Gastroesophageal sphincter (tissue), 3 donors: ENCODE measurements at regions not wholly inside any gene's neighbourhood (a gene's known extent, or its start where the extent isn't known, plus 50 kb on each side); places are given as distances from the start of the nearest gene placed in this dataset.

Experiments used
- EP300 ChIP-seq: sonication (generic); formaldehyde crosslinking; IDR thresholded peaks from one replicate; pipeline ENCODE4 v1.6.1; 2017; ENCODE audit warnings: antibody characterized with exemption, mild to moderate bottlenecking
- POLR2A ChIP-seq, 2 donors: fragments of 450-650 bp; IDR thresholded peaks; one replicate each; pipeline ENCODE4 v1.6.1; 2017; ENCODE audit warnings: antibody characterized with exemption in 2 of 2, mild to moderate bottlenecking in 2 of 2, moderate library complexity in 1 of 2
- POLR2AphosphoS5 ChIP-seq: sonication (generic); formaldehyde crosslinking; IDR thresholded peaks from one replicate; pipeline ENCODE4 v1.6.1; 2017; ENCODE audit warnings: antibody characterized with exemption
- TF ChIP-seq, protein P1 (sequence below), 4 experiments: fragments of 200-600 bp in 2 of 4; fragments of 450-650 bp in 2 of 4; sonication (generic) in 1 of 4; IDR thresholded peaks; one replicate each; pipeline ENCODE4 v1.5.1; 2017 to 2019; ENCODE audit warnings: antibody characterized with exemption in 4 of 4, mild to moderate bottlenecking in 2 of 4, moderate library complexity in 2 of 4

DNA sequence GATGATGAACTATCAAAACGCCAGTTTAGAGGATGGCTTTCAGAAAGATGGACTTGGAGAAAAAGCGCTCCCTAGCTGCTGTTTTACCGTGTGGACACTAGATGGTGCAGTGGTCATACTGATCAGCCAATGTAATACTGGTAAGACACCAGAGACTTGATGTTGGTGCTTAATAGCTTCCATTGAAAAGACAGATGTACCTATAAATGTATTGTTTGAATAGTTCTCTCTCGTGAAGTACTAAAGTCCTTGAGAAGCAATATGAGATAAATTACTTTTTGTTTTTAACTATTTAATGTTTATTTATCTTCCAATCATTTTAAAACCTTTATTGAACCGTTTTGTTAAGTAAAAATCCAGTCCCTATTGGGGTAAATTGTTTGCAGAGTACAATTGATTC, 63.9 kb upstream of the FUCA2 start:
- TF ChIP-seq POLR2A (IDR thresholded peaks at IDR 0.05): no peak
- peak; percentile 36 for TF ChIP-seq POLR2AphosphoS5
- TF ChIP-seq, protein P1, sequence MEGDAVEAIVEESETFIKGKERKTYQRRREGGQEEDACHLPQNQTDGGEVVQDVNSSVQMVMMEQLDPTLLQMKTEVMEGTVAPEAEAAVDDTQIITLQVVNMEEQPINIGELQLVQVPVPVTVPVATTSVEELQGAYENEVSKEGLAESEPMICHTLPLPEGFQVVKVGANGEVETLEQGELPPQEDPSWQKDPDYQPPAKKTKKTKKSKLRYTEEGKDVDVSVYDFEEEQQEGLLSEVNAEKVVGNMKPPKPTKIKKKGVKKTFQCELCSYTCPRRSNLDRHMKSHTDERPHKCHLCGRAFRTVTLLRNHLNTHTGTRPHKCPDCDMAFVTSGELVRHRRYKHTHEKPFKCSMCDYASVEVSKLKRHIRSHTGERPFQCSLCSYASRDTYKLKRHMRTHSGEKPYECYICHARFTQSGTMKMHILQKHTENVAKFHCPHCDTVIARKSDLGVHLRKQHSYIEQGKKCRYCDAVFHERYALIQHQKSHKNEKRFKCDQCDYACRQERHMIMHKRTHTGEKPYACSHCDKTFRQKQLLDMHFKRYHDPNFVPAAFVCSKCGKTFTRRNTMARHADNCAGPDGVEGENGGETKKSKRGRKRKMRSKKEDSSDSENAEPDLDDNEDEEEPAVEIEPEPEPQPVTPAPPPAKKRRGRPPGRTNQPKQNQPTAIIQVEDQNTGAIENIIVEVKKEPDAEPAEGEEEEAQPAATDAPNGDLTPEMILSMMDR (IDR thresholded peaks at IDR 0.05): peak; percentile 79 to 97 (median 86)
- no peak for TF ChIP-seq EP300
